Ishikawa (cell line): ENCODE measurements at regions not wholly inside any gene's neighbourhood (a gene's known extent, or its start where the extent isn't known, plus 50 kb on each side); places are given as distances from the start of the nearest gene placed in this dataset.

ENCODE experiments used
- FOXM1 ChIP-seq: IDR thresholded peaks from 2 replicates; pipeline ENCODE4 v1.6.1; 2012; ENCODE audit warnings: low read depth, borderline replicate concordance
- TCF12 ChIP-seq: IDR thresholded peaks from 2 replicates; pipeline ENCODE4 v1.6.1; 2012; ENCODE audit warnings: low read depth

DNA sequence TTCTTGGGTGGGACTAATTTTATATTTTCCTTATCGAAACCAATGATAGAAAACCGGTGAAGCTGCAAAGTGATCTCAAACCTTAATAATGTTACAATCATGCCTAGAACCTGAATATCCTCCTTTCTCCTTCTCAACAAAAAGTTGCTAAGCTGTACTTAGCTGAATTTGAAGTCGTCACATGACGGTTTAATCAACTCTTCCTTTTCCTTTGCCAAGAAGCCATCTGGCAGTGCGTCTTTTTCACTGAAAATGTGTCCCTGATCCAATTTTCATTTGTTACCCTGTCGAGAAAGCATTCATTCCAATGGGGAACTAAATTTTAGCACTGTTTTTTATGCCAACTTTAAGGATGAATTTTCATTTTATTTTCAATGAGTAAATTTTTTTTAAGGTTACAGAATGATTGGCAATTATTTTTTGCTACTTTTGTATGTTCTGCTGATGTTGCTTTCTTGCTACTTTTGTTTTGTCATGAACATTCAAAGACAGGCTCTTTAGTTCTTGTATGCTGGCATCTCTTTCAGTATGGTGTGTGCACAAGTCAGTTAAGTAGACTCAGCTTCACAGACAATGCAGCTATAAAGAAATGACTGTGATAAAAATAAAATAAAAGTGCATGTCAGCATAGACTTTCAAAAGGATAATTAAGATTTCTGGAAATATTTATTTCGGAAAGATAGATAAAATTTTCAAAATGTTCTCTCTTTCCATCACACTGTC lies 980.0 kb downstream of the DNAJB9 start:
- no peak for TF ChIP-seq TCF12
- no peak for TF ChIP-seq FOXM1
